ENCODE measurements at regions not wholly inside any gene's neighbourhood (a gene's known extent, or its start where the extent isn't known, plus 50 kb on each side); places are given as distances from the start of the nearest gene placed in this dataset.
A peak's percentile ranks its signal among the peaks of the same experiment; 100 is the strongest.
"Not testable (repeated sequence)": the region's sequence is repeated elsewhere in the genome, so short reads cannot be mapped to it uniquely, and the experiment has no call there.

GRCh38 chr5:123949043-123949804 is 437.2 kb downstream of the CSNK1G3 start:
- no peak for DNase-seq (ENCODE audit: low read depth)

- no peak for DNase-seq (ENCODE audit: low read depth)
These were observed 435.8 kb downstream of the CSNK1G3 start for GRCh38 chr5:123947797-123948196.

GRCh38 chr5:123945548-123945947 is 433.6 kb downstream of the CSNK1G3 start:
- no peak for DNase-seq (ENCODE audit: low read depth)

DNA sequence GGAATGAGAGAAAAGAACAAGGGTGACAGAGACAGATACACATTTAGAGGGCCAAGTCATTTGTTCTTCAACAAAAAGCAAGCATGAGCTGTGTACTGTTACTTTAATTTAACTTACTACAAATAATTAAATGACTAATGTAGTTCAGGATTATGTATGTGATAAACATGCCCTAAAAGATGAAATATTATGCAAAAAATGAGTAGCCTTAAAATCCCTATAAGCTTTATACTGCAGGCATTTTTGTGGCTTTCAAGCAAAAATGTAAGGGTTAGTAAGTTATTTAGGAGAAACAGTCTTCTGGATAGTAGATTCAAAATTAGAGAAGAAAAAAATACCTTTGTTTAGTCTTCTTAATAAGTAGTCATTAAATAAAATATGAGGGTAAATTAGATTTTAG is 431.2 kb downstream of the CSNK1G3 start:
- no peak for DNase-seq (ENCODE audit: low read depth)

- no peak for DNase-seq (ENCODE audit: low read depth)
These were observed 428.4 kb downstream of the CSNK1G3 start for GRCh38 chr5:123940416-123940815.

DNA sequence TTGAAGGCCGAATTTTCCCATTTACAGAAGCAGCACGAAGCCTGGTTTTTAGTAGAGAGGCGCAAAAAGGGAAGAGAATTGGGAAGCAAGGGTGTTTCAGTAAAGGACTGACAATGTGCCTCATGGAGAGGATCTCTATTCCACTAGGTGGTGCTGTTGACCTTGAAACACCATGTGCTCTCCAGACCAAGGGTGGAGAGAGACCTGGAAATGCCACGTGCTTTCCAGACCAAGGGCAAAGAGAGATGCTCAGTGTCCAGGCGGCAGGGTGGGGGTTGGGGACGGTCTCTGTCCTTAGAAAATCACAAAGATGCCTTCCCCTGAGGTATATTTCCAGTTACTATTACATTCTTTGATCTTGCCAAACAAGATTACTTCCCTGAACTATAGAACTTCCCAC is 425.3 kb downstream of the CSNK1G3 start:
- peak; percentile 37 for DNase-seq (ENCODE audit: low read depth)

- no peak for DNase-seq (ENCODE audit: low read depth)
These were observed 424.6 kb downstream of the CSNK1G3 start for GRCh38 chr5:123936548-123936947.

DNA sequence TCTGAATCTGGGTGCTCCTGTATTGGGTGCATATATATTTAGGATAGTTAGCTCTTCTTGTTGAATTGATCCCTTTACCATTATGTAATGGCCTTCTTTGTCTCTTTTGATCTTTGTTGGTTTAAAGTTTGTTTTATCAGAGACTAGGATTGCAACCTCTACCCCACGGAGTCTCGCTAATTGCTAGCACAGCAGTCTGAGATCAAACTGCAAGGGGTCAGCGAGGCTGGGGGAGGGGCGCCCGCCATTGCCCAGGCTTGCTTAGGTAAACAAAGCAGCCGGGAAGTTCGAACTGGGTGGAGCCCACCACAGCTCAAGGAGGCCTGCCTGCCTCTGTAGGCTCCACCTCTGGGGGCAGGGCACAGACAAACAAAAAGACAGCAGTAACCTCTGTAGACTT is 421.8 kb downstream of the CSNK1G3 start:
- DNase-seq (ENCODE audit: low read depth): not testable (repeated sequence)

GRCh38 chr5:123929055-123929474 is 417.1 kb downstream of the CSNK1G3 start:
- DNase-seq (ENCODE audit: low read depth): no peak

GRCh38 chr5:123928401-123928800 is 416.4 kb downstream of the CSNK1G3 start:
- DNase-seq (ENCODE audit: low read depth): no peak

GRCh38 chr5:123921193-123921592 is 409.2 kb downstream of the CSNK1G3 start:
- DNase-seq (ENCODE audit: low read depth): no peak

- DNase-seq (ENCODE audit: low read depth): peak; percentile 28
These were observed 404.6 kb downstream of the CSNK1G3 start for GRCh38 chr5:123916345-123917121.

- no peak for DNase-seq (ENCODE audit: low read depth)
These were observed 402.4 kb downstream of the CSNK1G3 start for GRCh38 chr5:123914333-123914732.

DNA sequence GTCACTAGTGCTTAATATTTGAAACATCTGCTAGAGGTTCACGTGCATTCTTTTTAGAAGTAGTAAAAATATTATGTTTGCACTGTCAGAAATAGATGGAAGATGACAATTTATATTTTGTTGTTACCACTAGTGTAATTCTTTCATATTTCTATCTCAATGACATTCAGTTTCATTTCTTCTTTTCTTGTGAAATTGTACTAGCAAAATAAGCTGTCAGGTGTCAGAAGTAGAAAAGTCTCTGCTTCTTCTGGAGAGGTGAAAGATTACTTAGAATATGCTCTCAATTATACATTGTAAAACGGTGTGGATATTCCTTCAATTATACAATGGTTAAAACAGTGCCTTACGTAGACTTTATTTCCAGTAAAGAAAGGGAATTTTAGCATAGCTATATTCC is 395.4 kb downstream of the CSNK1G3 start:
- DNase-seq (ENCODE audit: low read depth): no peak

DNA sequence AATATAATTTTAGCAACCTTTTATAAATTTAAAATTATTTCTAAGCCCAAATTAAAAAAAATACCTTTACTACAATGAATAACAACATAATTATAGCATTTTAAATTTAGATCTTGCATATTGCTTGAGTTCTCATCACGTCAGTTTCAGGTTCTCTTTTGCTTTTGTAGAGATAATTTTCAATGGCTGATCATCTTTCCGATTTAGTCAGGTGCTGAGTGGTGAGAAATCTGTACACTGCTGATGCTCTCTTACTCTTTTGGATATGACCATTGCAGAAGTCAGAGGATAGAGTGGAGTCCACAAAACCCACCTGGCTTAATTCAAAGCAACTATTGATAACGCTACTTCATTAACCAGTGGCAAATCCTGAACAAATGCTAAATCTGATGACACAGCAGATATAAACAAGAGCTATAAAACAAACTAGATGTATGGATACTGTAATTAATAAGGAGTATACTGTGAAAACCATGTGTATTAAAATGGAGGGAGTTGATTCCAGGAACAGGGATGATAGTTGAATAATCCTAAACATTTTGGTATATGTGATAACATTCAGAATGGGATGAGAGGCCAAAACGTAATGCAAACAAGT is 394.8 kb downstream of the CSNK1G3 start:
- DNase-seq (ENCODE audit: low read depth): no peak

GRCh38 chr5:123885081-123885480 is 373.1 kb downstream of the CSNK1G3 start:
- DNase-seq (ENCODE audit: low read depth): no peak

- no peak for DNase-seq (ENCODE audit: low read depth)
These were observed 371.0 kb downstream of the CSNK1G3 start for GRCh38 chr5:123882965-123883345.

GRCh38 chr5:123882319-123882964 is 370.5 kb downstream of the CSNK1G3 start:
- no peak for DNase-seq (ENCODE audit: low read depth)

DNA sequence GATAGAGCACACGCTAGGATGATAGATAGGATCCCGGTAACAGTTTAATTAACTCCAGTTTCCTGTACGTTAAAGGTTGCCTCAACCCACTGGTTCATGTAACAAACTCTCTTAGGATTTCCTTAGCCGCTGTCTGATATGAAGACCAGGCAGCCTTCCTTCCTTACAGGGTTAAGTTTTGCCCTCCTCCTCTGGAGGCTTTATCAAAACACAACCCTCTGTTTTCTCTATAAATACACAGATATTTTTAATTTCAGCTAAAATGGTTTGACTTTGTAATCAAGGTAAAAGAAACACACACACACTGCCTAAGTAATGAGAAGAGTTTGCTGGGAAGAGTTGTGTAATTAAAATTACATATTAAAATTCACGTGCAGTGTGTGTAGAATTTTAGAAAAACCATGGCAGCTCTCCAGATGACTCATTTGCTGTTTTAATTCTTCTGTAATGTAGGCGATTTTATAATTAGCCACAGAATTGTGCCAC is 369.8 kb downstream of the CSNK1G3 start:
- DNase-seq (ENCODE audit: low read depth): no peak

- no peak for DNase-seq (ENCODE audit: low read depth)
These were observed 368.9 kb downstream of the CSNK1G3 start for GRCh38 chr5:123880875-123881274.

DNA sequence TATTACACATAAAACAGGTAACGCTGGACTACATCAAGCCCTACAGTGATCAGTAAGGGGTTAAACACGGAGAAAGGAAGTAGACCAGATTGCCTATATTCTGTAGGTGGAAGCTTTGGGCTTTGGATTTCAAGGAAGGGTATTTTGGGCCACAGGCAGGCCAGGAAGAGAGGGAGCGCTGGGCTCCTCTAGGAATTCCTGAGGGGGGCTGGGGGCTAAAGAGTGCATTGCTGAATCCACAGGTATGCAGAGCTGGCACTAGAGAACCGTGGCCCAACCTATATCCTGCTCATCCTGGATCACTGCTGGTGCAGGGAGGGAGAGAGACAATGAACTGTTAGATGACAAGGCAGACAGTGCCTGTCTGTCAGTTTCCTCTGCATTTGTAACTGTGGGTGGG is 367.1 kb downstream of the CSNK1G3 start:
- DNase-seq (ENCODE audit: low read depth): no peak

DNA sequence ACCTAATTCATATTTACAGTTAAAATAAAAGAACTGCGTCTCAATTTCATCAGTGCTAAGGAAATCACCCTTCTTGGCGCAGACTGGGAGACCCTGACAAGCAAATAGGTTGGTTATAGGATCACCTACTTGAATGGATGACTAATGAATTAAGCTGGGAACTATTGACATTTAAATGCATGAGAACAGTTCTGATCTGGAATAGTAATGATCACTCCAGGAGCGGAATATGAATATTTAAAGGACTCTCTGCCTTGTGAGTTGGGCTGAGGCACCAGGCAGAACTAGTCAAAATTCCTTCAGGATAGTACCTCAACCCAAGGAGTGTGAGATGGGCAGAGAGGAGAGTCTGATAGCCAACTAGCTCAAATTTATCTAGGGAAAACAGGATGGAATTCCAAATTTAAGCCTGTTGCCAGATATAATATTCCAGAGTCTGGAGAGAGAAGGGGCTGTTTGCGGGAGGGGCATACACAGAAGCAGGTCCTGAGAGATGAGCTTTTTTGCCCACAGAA is 364.4 kb downstream of the CSNK1G3 start:
- no peak for DNase-seq (ENCODE audit: low read depth)

All from fibroblast of the conjunctiva (primary cell).